Neural cell (in vitro differentiated cells): ENCODE measurements at regions not wholly inside any gene's neighbourhood (a gene's known extent, or its start where the extent isn't known, plus 50 kb on each side); places are given as distances from the start of the nearest gene placed in this dataset.

Experiments used
- H2AFZ ChIP-seq: fragments of 200-600, 300-800 bp; sonication (generic), shearing (Covaris generic); 2 replicates; pipeline ENCODE4 v1.6.0; 2014; ENCODE audit warnings: low read depth, mild to moderate bottlenecking, antibody characterized with exemption, low read length, moderate library complexity
- H3F3A ChIP-seq: fragments of 200-600 bp; shearing (Covaris generic); 2 replicates; pipeline ENCODE4 v1.6.1; 2016; ENCODE audit warnings: mild to moderate bottlenecking, moderate library complexity, mixed read lengths, antibody characterized with exemption, low read length; ENCODE audit not compliant: insufficient read depth, poor library complexity, severe bottlenecking
- H3K27ac ChIP-seq: fragments of 200-600, 300-800 bp; sonication (generic), shearing (Covaris generic); 2 replicates; pipeline ENCODE4 v1.5.1; 2014; ENCODE audit warnings: mild to moderate bottlenecking, low read length, moderate library complexity
- H3K27me3 ChIP-seq: fragments of 300-800, 200-600 bp; sonication (generic), shearing (Covaris generic); 2 replicates; pipeline ENCODE4 v1.6.0; 2014; ENCODE audit warnings: mild to moderate bottlenecking, low read depth, low read length, moderate library complexity; ENCODE audit not compliant: insufficient read depth
- H3K36me3 ChIP-seq: fragments of 300-800, 200-600 bp; sonication (generic), shearing (Covaris generic); 2 replicates; pipeline ENCODE4 v1.5.1; 2014; ENCODE audit warnings: mild to moderate bottlenecking, antibody characterized with exemption, low read length, moderate library complexity; ENCODE audit not compliant: insufficient read depth
- H3K4me2 ChIP-seq: fragments of 300-800, 200-600 bp; sonication (generic), shearing (Covaris generic); 2 replicates; pipeline ENCODE4 v1.6.0; 2014; ENCODE audit warnings: mild to moderate bottlenecking, low read length
- H3K4me3 ChIP-seq: fragments of 300-800, 200-600 bp; sonication (generic), shearing (Covaris generic); 2 replicates; pipeline ENCODE4 v1.5.1; 2014; ENCODE audit warnings: mild to moderate bottlenecking, low read length, moderate library complexity
- H3K79me2 ChIP-seq: fragments of 200-600 bp; shearing (Covaris generic); replicated peaks from 2 replicates; pipeline ENCODE4 v1.6.0; 2014; ENCODE audit warnings: mild to moderate bottlenecking, low read length, moderate library complexity; ENCODE audit not compliant: insufficient read depth
- H3K9ac ChIP-seq: fragments of 300-800, 200-600 bp; sonication (generic), shearing (Covaris generic); 2 replicates; pipeline ENCODE4 v1.6.1; 2016; ENCODE audit warnings: mild to moderate bottlenecking, low read length, mixed read lengths
- H3K9me2 ChIP-seq: fragments of 200-600 bp; shearing (Covaris generic); 2 replicates; pipeline ENCODE4 v1.6.1; 2016; ENCODE audit warnings: mild to moderate bottlenecking, low read length, mixed read lengths; ENCODE audit not compliant: insufficient read depth
- H3K9me3 ChIP-seq: fragments of 200-600, 300-800 bp; sonication (generic), shearing (Covaris generic); 2 replicates; pipeline ENCODE4 v1.6.1; 2016; ENCODE audit warnings: mild to moderate bottlenecking, mixed run types, low read length, moderate library complexity, mixed read lengths
- H4K20me1 ChIP-seq: fragments of 200-600 bp; shearing (Covaris generic); 2 replicates; pipeline ENCODE4 v1.6.1; 2016; ENCODE audit warnings: mild to moderate bottlenecking, mixed run types; ENCODE audit not compliant: insufficient read depth
- CTCF ChIP-seq: fragments of 450-650 bp; IDR thresholded peaks from 2 replicates; pipeline ENCODE4 v1.5.1; 2014; ENCODE audit warnings: antibody characterized with exemption, mild to moderate bottlenecking, moderate library complexity; ENCODE audit not compliant: poor library complexity, severe bottlenecking
- EP300 ChIP-seq: fragments of 450-650 bp; conservative IDR thresholded peaks from 2 replicates; pipeline ENCODE4 v1.6.1; 2014; ENCODE audit warnings: antibody characterized with exemption, mild to moderate bottlenecking, moderate library complexity; ENCODE audit not compliant: poor library complexity, severe bottlenecking
- EZH2 ChIP-seq: fragments of 200-600, 300-800 bp; shearing (Covaris generic), sonication (generic); IDR thresholded peaks from 2 replicates; pipeline ENCODE4 v1.6.1; 2014; ENCODE audit warnings: antibody characterized with exemption, low read length, borderline replicate concordance, mild to moderate bottlenecking; ENCODE audit not compliant: insufficient read depth, poor library complexity, severe bottlenecking
- MXI1 ChIP-seq: fragments of 450-650 bp; conservative IDR thresholded peaks from 2 replicates; pipeline ENCODE4 v1.6.1; 2014; ENCODE audit warnings: antibody characterized with exemption, mild to moderate bottlenecking; ENCODE audit not compliant: poor library complexity, severe bottlenecking
- POLR2AphosphoS5 ChIP-seq: IDR thresholded peaks from 2 replicates; pipeline ENCODE4 v1.6.1; 2012
- RAD21 ChIP-seq: fragments of 450-650 bp; conservative IDR thresholded peaks from 2 replicates; pipeline ENCODE4 v1.6.1; 2014; ENCODE audit warnings: antibody characterized with exemption, mild to moderate bottlenecking, moderate library complexity
- REST ChIP-seq: IDR thresholded peaks from 2 replicates; pipeline ENCODE4 v1.6.1; 2012; ENCODE audit warnings: borderline replicate concordance
- SMC3 ChIP-seq: fragments of 450-650 bp; conservative IDR thresholded peaks from 2 replicates; pipeline ENCODE4 v1.6.1; 2014; ENCODE audit warnings: antibody characterized with exemption, mild to moderate bottlenecking, moderate library complexity; ENCODE audit not compliant: poor library complexity
- TAF1 ChIP-seq: IDR thresholded peaks from 2 replicates; pipeline ENCODE4 v1.6.1; 2012; ENCODE audit warnings: low read depth

GRCh38 chr18:39380866-39381265 is 1815.3 kb upstream of the CELF4 start:
- H3K27ac ChIP-seq: peak overlapping the region; percentile 37
- H3K9me3 ChIP-seq: no peaks in the 10 kb centered on the region
- H3K9me2 ChIP-seq: no peaks in the 10 kb centered on the region

GRCh38 chr18:39380186-39380725 is 1814.7 kb upstream of the CELF4 start:
- Histone ChIP-seq H3K27me3 (no peaks in the 10 kb centered on the region), H2AFZ (peak overlapping the region; percentile 30), H3K4me3 (peak overlapping the region; percentile 52), H3K9me3 (no peaks in the 10 kb centered on the region), H3K4me2 (peak overlapping the region; percentile 40), H3K79me2 (no peaks in the 10 kb centered on the region), H3K36me3 (no peaks in the 10 kb centered on the region), H4K20me1 (no peaks in the 10 kb centered on the region), H3K9me2 (no peaks in the 10 kb centered on the region), H3K9ac (peak overlapping the region; percentile 19), H3F3A (peaks cover 5% of the 10 kb centered on the region), H3K27ac (peak overlapping the region; percentile 37)
- TF ChIP-seq REST (no peak), TAF1 (no peak), CTCF (no peak), EP300 (no peak), RAD21 (no peak), SMC3 (no peak), MXI1 (no peak), POLR2AphosphoS5 (no peak), EZH2 (no peak)

More at GRCh38 chr18:39380866-39381265, 1815.3 kb upstream of the CELF4 start:
- Histone ChIP-seq H3K9ac (peak overlapping the region; percentile 19), H3K27me3 (no peaks in the 10 kb centered on the region), H3K36me3 (no peaks in the 10 kb centered on the region), H2AFZ (peak overlapping the region; percentile 30), H3K4me2 (peak overlapping the region; percentile 40), H3F3A (peaks cover 5% of the 10 kb centered on the region), H3K4me3 (peak overlapping the region; percentile 52), H3K79me2 (no peaks in the 10 kb centered on the region), H4K20me1 (no peaks in the 10 kb centered on the region)
- TF ChIP-seq RAD21: peak; percentile 28
- no peak for TF ChIP-seq CTCF
- TF ChIP-seq TAF1: no peak
- TF ChIP-seq EZH2: no peak
- peak; percentile 18 for TF ChIP-seq SMC3
- TF ChIP-seq EP300: no peak
- no peak for TF ChIP-seq MXI1
- TF ChIP-seq POLR2AphosphoS5: no peak
